Esophagus muscularis mucosa (tissue), 3 donors: ENCODE measurements at regions not wholly inside any gene's neighbourhood (a gene's known extent, or its start where the extent isn't known, plus 50 kb on each side); places are given as distances from the start of the nearest gene placed in this dataset.

Experiments used
- CTCF ChIP-seq, 3 experiments: fragments of 200-600 bp in 2 of 3; fragments of 450-650 bp in 1 of 3; sonication (generic) in 2 of 3; IDR thresholded peaks; one replicate each; pipeline ENCODE4 v1.5.1; 2017 to 2019; ENCODE audit warnings: antibody characterized with exemption in 3 of 3, mild to moderate bottlenecking in 2 of 3, moderate library complexity in 1 of 3
- POLR2A ChIP-seq: fragments of 450-650 bp; IDR thresholded peaks from one replicate; pipeline ENCODE4 v1.6.1; 2017; ENCODE audit warnings: antibody characterized with exemption, moderate library complexity, mild to moderate bottlenecking, low read depth

- TF ChIP-seq CTCF (IDR thresholded peaks at IDR 0.05) (no peak), POLR2A (no peak)
These were observed 147.5 kb downstream of the LURAP1L start for GRCh38 chr9:12922224-12922866.
